ENCODE measurements at regions not wholly inside any gene's neighbourhood (a gene's known extent, or its start where the extent isn't known, plus 50 kb on each side); places are given as distances from the start of the nearest gene placed in this dataset.

DNA sequence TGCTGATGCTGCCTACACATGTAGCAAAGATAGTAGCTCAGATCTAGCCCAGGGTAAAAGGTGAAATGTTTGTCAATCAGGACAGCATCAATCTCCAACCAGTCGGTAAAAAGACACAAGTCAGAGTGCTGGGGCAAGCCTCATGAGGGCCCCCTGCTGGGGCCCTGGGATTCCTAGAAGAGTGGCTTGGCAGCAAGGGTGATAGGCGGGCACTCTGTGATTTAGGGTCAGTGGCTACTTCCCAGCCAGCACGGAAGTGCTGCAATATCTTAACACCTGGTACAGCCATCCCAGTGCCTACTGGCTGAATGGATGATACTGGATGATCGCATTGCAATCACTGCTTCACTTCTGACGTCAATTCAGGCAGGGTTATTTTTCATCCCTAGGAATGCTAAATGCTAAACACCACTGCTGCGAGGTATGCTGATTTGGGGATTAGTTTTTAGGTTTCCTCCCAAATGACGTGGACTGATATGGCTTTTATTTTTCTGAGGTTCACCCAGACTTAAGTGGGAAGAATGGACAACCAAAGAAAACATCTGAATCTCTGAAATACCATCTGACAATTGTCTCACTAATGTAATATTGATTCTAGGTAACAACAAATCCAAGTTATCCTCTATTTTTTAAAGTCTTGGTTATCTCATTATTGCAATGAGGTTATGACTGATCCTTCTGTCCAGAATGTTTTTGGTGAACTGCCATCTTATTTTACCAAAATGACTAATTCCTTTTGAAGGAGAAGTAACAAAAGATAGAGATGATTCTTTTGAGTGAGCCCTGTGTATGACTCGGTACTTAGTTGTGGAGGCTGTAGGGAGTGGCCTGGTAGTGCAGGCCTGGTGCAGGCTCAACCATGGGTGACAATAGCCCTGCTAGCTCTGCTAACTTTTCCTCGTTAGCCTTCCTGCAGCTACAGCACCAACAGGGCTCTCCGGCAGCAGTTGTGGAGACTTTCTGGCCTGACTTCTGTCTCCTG lies 432.5 kb downstream of the FGF9 start:
- DNase-seq, result no peak

GRCh38 chr13:22106058-22106457 lies 435.2 kb downstream of the FGF9 start:
- DNase-seq, result no peak

- no peak for DNase-seq
These were observed 436.7 kb downstream of the FGF9 start for GRCh38 chr13:22107549-22107948.

DNA sequence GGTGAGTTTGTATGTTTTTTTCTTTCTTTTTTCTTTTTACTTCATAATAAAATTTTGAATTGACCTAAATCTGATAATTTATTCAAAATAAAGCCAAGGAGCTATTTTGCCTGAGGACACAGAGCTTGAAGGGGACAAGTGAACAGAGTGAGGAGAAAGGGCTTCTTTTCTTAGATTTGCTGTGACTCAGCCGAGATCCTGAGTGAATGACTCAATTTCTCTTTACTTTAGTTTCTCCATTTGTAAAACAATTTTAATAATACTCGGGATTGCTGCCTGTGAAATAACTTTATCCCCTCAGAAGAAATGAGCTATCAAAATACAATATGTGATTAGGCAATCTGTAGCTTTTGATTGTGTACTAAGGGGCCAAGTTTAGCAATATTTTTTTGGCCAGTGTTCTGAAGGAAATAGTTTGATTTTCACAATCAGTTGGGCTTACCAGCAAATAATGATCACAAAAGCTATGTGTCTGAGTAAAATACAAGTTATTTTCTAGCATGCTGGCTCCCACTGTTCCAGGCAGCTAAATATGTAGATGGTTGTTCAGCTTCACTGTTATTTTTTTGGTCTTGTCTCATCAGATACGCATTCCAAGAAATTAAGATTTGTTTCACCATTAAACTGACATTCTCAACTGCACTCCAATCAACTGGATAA lies 437.5 kb downstream of the FGF9 start:
- DNase-seq, result no peak

DNA sequence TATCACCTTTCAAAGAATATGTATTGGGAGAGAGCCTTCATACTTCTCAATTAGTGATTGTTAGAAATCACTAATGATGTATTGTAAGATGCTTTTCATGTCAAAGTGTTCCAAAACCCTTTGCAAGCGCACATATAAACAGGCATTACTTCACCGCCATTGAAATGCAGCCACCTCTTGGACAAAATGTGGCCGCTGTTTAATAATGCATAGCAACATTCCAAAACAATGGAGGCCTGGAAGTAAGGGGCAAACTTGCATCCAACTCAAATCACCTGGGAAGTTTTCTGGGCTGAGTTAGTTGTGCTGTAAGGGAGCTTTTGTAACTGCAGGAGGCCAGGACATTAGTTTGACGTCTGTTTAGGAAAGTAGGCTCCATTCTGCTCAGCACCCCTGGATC lies 438.1 kb downstream of the FGF9 start:
- no peak for DNase-seq

DNA sequence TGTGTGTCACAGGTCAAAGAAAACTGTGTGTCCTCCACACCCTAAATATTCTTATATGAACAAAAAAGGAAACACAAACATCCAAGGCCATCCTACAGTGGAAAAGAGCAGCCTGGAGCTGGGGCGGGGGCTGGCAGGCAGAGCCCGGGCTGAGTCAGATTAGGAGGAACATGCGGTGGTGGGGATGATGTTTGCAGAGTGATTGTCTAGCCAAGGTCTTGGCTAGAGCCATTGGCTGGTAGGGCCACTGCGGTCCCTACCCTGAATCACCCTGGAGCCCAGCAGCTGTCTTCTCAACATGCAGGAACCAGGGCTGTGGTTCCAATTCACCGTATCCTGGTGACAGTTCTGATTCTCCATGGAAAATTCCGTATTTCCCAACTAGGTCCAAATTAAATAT lies 439.5 kb downstream of the FGF9 start:
- DNase-seq, result no peak

DNA sequence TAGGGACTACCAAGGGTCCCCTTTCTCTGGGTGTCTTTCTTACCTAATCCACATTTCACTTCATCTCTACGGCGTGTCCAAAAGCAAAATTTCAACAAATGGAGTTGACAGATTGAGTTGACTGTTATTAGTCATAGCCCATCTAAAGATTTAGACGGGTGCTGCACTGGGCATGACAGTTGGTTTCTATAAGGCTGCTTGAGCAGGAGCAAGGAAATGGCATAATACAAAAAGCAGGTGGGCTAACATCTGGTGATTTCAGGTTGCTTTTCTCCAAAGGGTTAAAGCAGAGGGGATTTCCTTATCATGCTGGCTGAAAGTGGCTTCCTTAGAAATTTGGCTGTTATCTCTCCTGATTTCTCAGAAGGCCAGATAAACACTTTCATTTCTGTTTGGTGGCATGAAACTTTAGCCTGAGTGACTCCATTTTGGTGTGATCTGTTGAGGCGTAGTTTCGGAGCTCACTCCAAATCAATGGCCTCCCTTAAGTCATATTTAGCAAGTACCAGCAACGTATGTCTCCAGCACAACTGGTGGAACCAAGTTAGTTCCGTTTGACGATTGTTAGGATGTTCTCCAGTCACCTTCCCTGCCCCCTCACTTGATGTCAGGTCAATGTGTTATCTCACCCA lies 440.4 kb downstream of the FGF9 start:
- no peak for DNase-seq

GRCh38 chr13:22111961-22112360 lies 441.1 kb downstream of the FGF9 start:
- no peak for DNase-seq

GRCh38 chr13:22112956-22113745 lies 442.3 kb downstream of the FGF9 start:
- DNase-seq, result no peak

- DNase-seq, result no peak
These were observed 443.9 kb downstream of the FGF9 start for GRCh38 chr13:22114630-22115311.

- no peak for DNase-seq
These were observed 447.3 kb downstream of the FGF9 start for GRCh38 chr13:22118158-22118557.

DNA sequence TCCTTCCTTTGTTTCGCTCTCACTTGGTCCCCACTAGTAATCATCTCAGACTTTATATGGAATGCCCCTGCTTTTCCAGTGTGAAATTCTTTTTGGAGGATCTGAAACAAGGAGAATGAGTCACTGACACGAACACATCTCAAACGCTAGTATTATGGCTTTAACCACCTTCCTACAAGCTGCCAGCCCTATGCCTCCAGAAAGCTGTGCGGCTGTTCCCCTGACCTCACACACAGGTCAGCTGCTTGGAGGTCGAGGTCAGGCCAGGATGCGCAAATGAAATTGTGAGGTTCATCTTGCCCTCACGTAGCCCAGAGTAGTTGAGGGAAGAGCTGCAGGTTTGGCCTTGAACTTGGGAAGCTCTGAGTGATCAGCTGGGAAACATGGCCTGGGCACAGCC lies 449.8 kb downstream of the FGF9 start:
- DNase-seq, result no peak

- no peak for DNase-seq
These were observed 450.4 kb downstream of the FGF9 start for GRCh38 chr13:22121146-22121739.

DNA sequence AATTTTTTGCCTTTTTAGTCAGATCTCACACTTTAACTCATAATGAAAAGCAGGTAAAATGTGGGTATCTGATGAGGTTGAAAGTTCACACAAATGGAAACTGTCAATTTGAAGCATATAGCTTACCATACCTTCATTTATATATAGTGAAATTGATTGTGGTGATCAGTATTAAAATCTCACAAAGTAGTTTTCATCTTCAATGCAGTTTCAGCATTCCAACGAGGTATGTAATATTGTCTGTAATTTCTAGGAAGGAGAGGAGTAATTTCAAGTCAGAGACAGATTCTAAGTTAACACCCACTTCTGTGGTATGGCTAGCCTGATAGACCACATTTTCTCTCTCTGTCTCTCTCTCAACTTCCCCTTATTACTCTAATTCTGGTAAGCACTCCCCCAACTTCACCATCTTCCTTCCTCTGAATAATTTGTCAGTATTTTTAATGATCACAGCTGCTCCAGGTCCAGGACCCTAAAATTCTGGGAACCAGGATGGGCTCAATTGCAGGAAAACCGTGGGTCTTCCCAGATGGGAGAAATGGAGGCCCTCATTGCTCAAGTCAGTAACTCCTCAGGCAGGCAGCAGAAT lies 455.7 kb downstream of the FGF9 start:
- no peak for DNase-seq

GRCh38 chr13:22127277-22128164 lies 456.6 kb downstream of the FGF9 start:
- DNase-seq, result no peak

DNA sequence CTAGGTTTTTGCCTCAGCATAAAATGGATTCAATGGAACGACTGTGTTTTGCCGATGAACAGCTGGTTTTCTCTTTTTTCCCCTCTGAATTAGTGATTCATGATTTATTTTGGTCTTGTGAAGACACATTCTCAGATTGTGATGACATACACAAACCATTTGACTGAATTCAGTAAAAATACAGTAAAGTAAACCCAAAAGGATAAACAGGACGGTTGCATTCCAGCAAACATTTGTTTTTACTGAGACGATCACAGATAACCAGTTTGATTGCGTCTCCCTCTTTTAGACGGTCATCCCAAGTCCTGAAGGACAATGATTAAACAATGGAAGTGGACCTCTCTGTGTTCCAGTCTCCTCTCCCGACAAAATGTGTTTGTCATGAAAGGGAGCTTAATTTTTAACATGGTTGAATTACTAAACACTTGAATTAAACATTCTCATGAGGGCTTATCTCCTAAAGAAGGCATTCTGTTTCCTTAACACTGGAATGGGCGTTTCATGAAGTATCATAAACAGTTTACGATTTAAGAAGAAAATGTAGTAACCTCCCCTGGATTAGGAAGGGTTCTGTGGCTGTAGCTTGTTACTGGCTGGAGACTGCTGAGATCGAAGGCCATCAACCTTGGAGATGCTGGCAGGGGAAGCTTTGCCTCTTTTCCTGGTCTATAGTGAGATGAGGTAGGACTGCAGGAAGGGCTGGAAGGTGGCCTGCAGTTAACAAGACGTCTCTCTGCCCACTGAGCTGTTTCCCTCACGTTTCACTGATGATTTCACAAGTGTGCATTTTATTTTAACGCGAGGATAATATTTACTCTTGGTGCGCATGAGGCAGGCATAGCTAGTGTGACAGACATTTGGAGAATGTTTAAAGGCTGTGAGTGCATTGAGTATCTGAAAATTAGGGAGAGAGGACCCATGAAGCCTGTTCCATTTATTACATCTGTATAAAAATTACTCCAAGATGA lies 457.9 kb downstream of the FGF9 start:
- no peak for DNase-seq

DNA sequence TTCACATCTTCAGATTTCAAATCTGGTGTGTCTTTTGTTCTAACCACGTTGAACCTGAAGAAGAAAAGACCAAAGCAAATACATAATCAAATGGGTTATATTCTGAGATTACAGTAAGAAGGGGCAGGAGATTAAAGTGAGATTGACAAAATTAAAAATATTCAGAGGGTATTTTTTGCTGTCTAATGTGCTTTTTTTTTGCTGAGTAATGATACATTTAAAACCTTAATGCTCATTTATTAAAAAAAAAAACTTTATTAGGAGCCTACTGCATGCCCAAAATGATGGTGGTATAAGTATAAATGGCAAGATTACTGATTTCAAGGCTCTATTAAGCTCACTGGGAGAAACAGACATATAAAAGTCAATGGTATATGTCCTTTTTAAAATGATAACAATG lies 459.4 kb downstream of the FGF9 start:
- no peak for DNase-seq

GRCh38 chr13:22134261-22134660 lies 463.4 kb downstream of the FGF9 start:
- DNase-seq, result no peak

DNA sequence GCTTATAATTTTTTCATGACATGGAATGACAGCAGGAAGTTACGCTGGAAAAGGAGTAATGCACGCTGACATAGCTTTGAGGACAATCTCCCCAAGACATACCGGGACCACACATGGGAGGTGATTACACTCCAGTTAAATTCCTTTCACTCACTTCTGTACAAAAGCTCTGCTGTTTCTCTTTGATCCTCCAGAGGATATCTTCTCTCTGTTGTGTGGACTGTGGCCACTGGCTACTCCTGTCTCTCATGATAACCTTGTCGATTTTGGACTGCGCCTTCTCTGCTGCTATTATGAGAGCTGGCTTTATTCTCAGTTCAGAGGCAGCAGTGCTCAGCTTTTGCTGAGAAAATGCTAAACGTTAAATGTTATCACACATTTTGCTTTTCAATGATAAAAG lies 464.6 kb downstream of the FGF9 start:
- no peak for DNase-seq
